H9 (cell line): ENCODE measurements at regions not wholly inside any gene's neighbourhood (a gene's known extent, or its start where the extent isn't known, plus 50 kb on each side); places are given as distances from the start of the nearest gene placed in this dataset.

Experiments
- DNase-seq: peaks from one replicate; pipeline ENCODE4 v3.0.0-alpha.2; 2017
- H2AFZ ChIP-seq: one replicate; pipeline ENCODE4 v1.6.1; 2013; ENCODE audit warnings: mild to moderate bottlenecking, low read length, control low read depth, moderate library complexity
- H2AK5ac ChIP-seq: 2 replicates; pipeline ENCODE4 v1.6.1; 2013; ENCODE audit warnings: low read length, control low read depth, mixed read lengths; ENCODE audit not compliant: insufficient read length
- H2BK120ac ChIP-seq: one replicate; pipeline ENCODE4 v1.6.1; 2013; ENCODE audit warnings: low read depth, mild to moderate bottlenecking, low read length, control low read depth, inconsistent platforms; ENCODE audit not compliant: poor library complexity, severe bottlenecking
- H2BK12ac ChIP-seq: 2 replicates; pipeline ENCODE4 v1.6.1; 2013; ENCODE audit warnings: low read length, control low read depth, mixed read lengths, low read depth; ENCODE audit not compliant: insufficient read length
- H2BK15ac ChIP-seq: 2 replicates; pipeline ENCODE4 v1.6.1; 2013; ENCODE audit warnings: low read depth, low read length, control low read depth
- H2BK20ac ChIP-seq: one replicate; pipeline ENCODE4 v1.6.1; 2013; ENCODE audit warnings: low read depth, mild to moderate bottlenecking, low read length, control low read depth, inconsistent platforms; ENCODE audit not compliant: poor library complexity, severe bottlenecking
- H2BK5ac ChIP-seq: 2 replicates; pipeline ENCODE4 v1.6.1; 2013; ENCODE audit warnings: low read length, control low read depth, mixed read lengths; ENCODE audit not compliant: insufficient read length
- H3K14ac ChIP-seq: 2 replicates; pipeline ENCODE4 v1.6.1; 2013; ENCODE audit warnings: low read length, control low read depth; ENCODE audit not compliant: insufficient read depth
- H3K18ac ChIP-seq: 2 replicates; pipeline ENCODE4 v1.6.1; 2013; ENCODE audit warnings: low read depth, mild to moderate bottlenecking, mixed read lengths, low read length, control low read depth; ENCODE audit not compliant: insufficient read length
- H3K23ac ChIP-seq: 2 replicates; pipeline ENCODE4 v1.6.1; 2013; ENCODE audit warnings: low read length, control low read depth, mixed read lengths, low read depth; ENCODE audit not compliant: insufficient read length
- H3K23me2 ChIP-seq: 2 replicates; pipeline ENCODE4 v1.6.1; 2013; ENCODE audit warnings: low read depth, mild to moderate bottlenecking, mixed read lengths, low read length, control low read depth; ENCODE audit not compliant: insufficient read length, poor library complexity, severe bottlenecking
- H3K27ac ChIP-seq: 2 replicates; pipeline ENCODE4 v1.5.1; 2013; ENCODE audit warnings: low read length, control low read depth, mixed read lengths, low read depth; ENCODE audit not compliant: insufficient read length
- H3K27me3 ChIP-seq: 2 replicates; pipeline ENCODE4 v1.6.1; 2013; ENCODE audit warnings: low read length, control low read depth, inconsistent platforms; ENCODE audit not compliant: insufficient read depth
- H3K4ac ChIP-seq: 2 replicates; pipeline ENCODE4 v1.6.1; 2013; ENCODE audit warnings: low read depth, mild to moderate bottlenecking, control low read depth, inconsistent platforms, low read length, moderate library complexity
- H3K4me1 ChIP-seq: 2 replicates; pipeline ENCODE4 v1.6.1; 2013; ENCODE audit warnings: low read length, control low read depth, inconsistent platforms; ENCODE audit not compliant: insufficient read depth
- H3K4me2 ChIP-seq: 2 replicates; pipeline ENCODE4 v1.6.1; 2013; ENCODE audit warnings: low read length, control low read depth, mixed read lengths; ENCODE audit not compliant: insufficient read length, insufficient read depth
- H3K56ac ChIP-seq: 2 replicates; pipeline ENCODE4 v1.6.1; 2013; ENCODE audit warnings: low read depth, mild to moderate bottlenecking, mixed read lengths, low read length, control low read depth; ENCODE audit not compliant: insufficient read length
- H3K79me1 ChIP-seq: 2 replicates; pipeline ENCODE4 v1.6.1; 2013; ENCODE audit warnings: low read depth, mild to moderate bottlenecking, moderate library complexity, low read length, control low read depth, inconsistent platforms; ENCODE audit not compliant: insufficient read depth, poor library complexity, severe bottlenecking
- H3K79me2 ChIP-seq: 2 replicates; pipeline ENCODE4 v1.6.1; 2013; ENCODE audit warnings: low read length, control low read depth, inconsistent platforms; ENCODE audit not compliant: insufficient read depth
- H3K9ac ChIP-seq: 2 replicates; pipeline ENCODE4 v1.6.1; 2013; ENCODE audit warnings: low read length, control low read depth, mixed read lengths; ENCODE audit not compliant: insufficient read length; ENCODE audit errors: extremely low read depth
- H3K9me3 ChIP-seq: one replicate; pipeline ENCODE4 v1.6.1; 2013; ENCODE audit warnings: low read depth, low read length, inconsistent platforms; ENCODE audit not compliant: control insufficient read depth
- H3T11ph ChIP-seq: one replicate; pipeline ENCODE4 v1.6.1; 2013; ENCODE audit warnings: mild to moderate bottlenecking, low read length, control low read depth, inconsistent platforms
- H4K20me1 ChIP-seq: one replicate; pipeline ENCODE4 v1.6.1; 2013; ENCODE audit not compliant: control insufficient read depth, insufficient read length, insufficient read depth
- H4K5ac ChIP-seq: 2 replicates; pipeline ENCODE4 v1.6.1; 2013; ENCODE audit warnings: low read depth, mild to moderate bottlenecking, mixed read lengths, low read length, control low read depth; ENCODE audit not compliant: insufficient read length
- H4K8ac ChIP-seq: replicated peaks from 2 replicates; pipeline ENCODE4 v1.6.1; 2013; ENCODE audit warnings: low read length, control low read depth, mixed read lengths, low read depth; ENCODE audit not compliant: insufficient read length
- H4K91ac ChIP-seq: 2 replicates; pipeline ENCODE4 v1.6.1; 2013; ENCODE audit warnings: low read depth, mild to moderate bottlenecking, moderate library complexity, mixed read lengths, low read length, control low read depth; ENCODE audit not compliant: insufficient read length
- H3K27ac Mint-ChIP-seq, 3 experiments: 2 replicates in 2 of 3; 3 replicates in 1 of 3; pipeline ENCODE4 v1.8.0; 2020 to 2021; ENCODE audit warnings: mixed read lengths in 3 of 3, mild to moderate bottlenecking in 1 of 3, moderate library complexity in 1 of 3
- H3K27me3 Mint-ChIP-seq: 2 replicates; pipeline ENCODE4 v1.8.0; 2021; ENCODE audit warnings: low read depth, mild to moderate bottlenecking, moderate library complexity, mixed read lengths
- H3K36me3 Mint-ChIP-seq, 3 experiments: 2 replicates in 2 of 3; 3 replicates in 1 of 3; pipeline ENCODE4 v1.8.0; 2020 to 2021; ENCODE audit warnings: low read depth in 3 of 3, mixed read lengths in 3 of 3; ENCODE audit not compliant: insufficient read depth in 1 of 3
- H3K4me1 Mint-ChIP-seq, 2 experiments: 2 replicates each; pipeline ENCODE4 v1.8.0; 2020; ENCODE audit warnings: mixed read lengths in 2 of 2
- H3K4me3 Mint-ChIP-seq, 2 experiments: 2 replicates in 1 of 2; 3 replicates in 1 of 2; pipeline ENCODE4 v1.8.0; 2020 to 2021; ENCODE audit warnings: mild to moderate bottlenecking in 2 of 2, mixed read lengths in 2 of 2, moderate library complexity in 1 of 2
- H3K9me3 Mint-ChIP-seq, 2 experiments: 2 replicates in 1 of 2; 3 replicates in 1 of 2; pipeline ENCODE4 v1.8.0; 2020; ENCODE audit warnings: mild to moderate bottlenecking in 2 of 2, mixed read lengths in 2 of 2, moderate library complexity in 1 of 2
- WGBS: extraction: QIAGEN DNeasy Blood & Tissue Kit; methylation state at CpG from one replicate; pipeline ENCODE4 v1.1.7; 2013; ENCODE audit warnings: missing lambda C conversion rate, low lambda C conversion rate, mixed read lengths; ENCODE audit not compliant: insufficient read length; ENCODE audit errors: extremely low coverage; 5-methylcytosine and 5-hydroxymethylcytosine counted together
- TF ChIP-seq, protein P1 (sequence below): fragments of 200-600 bp; sonication (generic); conservative IDR thresholded peaks from 3 replicates; pipeline ENCODE4 v1.8.0; 2021; ENCODE audit warnings: antibody characterized with exemption, mild to moderate bottlenecking

DNA sequence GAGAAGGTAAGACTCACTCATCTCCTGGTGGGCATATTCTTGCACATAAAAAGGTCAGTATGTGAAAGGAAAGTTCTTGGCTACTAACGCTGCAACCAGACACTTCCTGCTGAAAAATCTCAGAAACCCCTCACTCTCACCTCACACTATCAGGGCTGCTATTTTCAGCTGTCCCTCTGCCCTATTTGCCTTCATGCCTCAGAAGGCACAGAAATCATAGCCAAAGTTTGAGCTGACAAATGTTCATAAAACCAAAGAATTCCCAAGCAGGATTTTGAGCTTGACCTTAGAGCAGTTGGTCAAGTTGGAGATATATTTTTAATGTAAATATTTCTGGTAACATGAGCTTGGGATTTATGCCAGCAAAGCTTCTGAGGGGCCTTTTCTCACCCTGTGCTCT is 806.2 kb downstream of the MAFB start:
- Histone ChIP-seq H3K14ac (no peak overlapping the region), H2BK15ac (no peak overlapping the region), H2BK120ac (no peak overlapping the region), H3K27ac (no peak overlapping the region), H2BK12ac (no peak overlapping the region), H3K56ac (no peak overlapping the region), H3K23ac (no peak overlapping the region), H3K9ac (no peak overlapping the region), H4K91ac (no peak overlapping the region), H3K23me2 (no peaks in the 10 kb centered on the region), H2AK5ac (no peak overlapping the region), H4K20me1 (no peaks in the 10 kb centered on the region), H2AFZ (no peak overlapping the region), H4K5ac (no peak overlapping the region), H3K79me1 (no peaks in the 10 kb centered on the region), H2BK5ac (no peak overlapping the region), H3K4me2 (no peak overlapping the region), H4K8ac (no peak overlapping the region), H3K4me1 (no peaks in the 10 kb centered on the region; the same call in 1 of the 2 replicates), H3K4ac (no peak overlapping the region), H3K9me3 (peaks cover 9% of the 10 kb centered on the region), H3K18ac (no peak overlapping the region), H2BK20ac (no peak overlapping the region), H3K27me3 (no peaks in the 10 kb centered on the region), H3K79me2 (no peaks in the 10 kb centered on the region), H3T11ph (no peak overlapping the region)
- Mint-ChIP-seq H3K9me3 (peaks cover 12 to 14% of the 10 kb centered on the region in 2 experiments), H3K36me3 (peaks cover 9 to 15% (median 14%) of the 10 kb centered on the region in 3 experiments), H3K27me3 (no peaks in the 10 kb centered on the region), H3K4me1 (peaks cover 20 to 36% of the 10 kb centered on the region in 2 experiments), H3K4me3 (no peak overlapping the region), H3K27ac (no peak overlapping the region)
- no CpG with 5 or more reads among the region's 1 CpG for WGBS
- TF ChIP-seq, protein P1, sequence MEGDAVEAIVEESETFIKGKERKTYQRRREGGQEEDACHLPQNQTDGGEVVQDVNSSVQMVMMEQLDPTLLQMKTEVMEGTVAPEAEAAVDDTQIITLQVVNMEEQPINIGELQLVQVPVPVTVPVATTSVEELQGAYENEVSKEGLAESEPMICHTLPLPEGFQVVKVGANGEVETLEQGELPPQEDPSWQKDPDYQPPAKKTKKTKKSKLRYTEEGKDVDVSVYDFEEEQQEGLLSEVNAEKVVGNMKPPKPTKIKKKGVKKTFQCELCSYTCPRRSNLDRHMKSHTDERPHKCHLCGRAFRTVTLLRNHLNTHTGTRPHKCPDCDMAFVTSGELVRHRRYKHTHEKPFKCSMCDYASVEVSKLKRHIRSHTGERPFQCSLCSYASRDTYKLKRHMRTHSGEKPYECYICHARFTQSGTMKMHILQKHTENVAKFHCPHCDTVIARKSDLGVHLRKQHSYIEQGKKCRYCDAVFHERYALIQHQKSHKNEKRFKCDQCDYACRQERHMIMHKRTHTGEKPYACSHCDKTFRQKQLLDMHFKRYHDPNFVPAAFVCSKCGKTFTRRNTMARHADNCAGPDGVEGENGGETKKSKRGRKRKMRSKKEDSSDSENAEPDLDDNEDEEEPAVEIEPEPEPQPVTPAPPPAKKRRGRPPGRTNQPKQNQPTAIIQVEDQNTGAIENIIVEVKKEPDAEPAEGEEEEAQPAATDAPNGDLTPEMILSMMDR = no peak
- DNase-seq = no peak
